ENCODE measurements at regions not wholly inside any gene's neighbourhood (a gene's known extent, or its start where the extent isn't known, plus 50 kb on each side); places are given as distances from the start of the nearest gene placed in this dataset.

DNA sequence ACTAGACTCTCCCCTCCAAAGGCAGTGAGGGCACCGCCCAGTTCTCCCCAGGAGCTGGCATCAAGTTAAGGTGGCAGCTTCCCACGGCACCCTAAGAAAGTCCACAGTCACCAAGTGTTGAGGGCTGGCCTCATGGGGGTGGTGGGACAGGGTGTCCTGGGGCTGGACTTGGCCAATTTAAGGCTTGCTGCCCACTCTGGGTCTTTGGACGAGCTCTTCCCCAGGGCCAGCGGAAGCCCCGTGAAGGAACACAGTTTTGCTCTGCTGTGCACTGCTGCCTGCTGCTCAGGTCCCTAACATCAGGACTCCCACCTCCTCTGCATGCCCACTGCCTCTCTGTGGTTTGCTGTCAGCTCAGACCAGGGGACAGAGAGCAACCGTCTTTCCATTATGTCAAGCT, 57.3 kb upstream of the TMEM72 start:
- Histone ChIP-seq H3K4me3 (replicated peaks in 1 of 4; ENCODE audit: control extremely low read depth in 1 of 4, insufficient read depth in 1 of 4, low read depth in 3 of 4, low read length in 4 of 4) (no peak overlapping the region), H4K20me1 (ENCODE audit: control insufficient read depth, extremely low read depth, insufficient read depth, low read length) (no peaks in the 10 kb centered on the region), H3K9me3 (ENCODE audit: control insufficient read depth, insufficient read depth, low read depth, low read length) (no peaks in the 10 kb centered on the region), H3K27ac (ENCODE audit: insufficient read depth, low read length) (no peak overlapping the region), H3K36me3 (ENCODE audit: control insufficient read depth, insufficient read depth, low read length) (no peaks in the 10 kb centered on the region), H3K9ac (ENCODE audit: insufficient read depth, low read length) (no peak overlapping the region), H3K27me3 (ENCODE audit: control insufficient read depth, insufficient read depth, low read length) (no peaks in the 10 kb centered on the region), H2AFZ (ENCODE audit: low read length) (no peak overlapping the region), H3K79me2 (ENCODE audit: control insufficient read depth, insufficient read depth, low read length) (no peaks in the 10 kb centered on the region), H3K4me1 (ENCODE audit: control insufficient read depth, extremely low read depth, insufficient read depth, low read length) (no peaks in the 10 kb centered on the region), H3K4me2 (ENCODE audit: extremely low read depth, insufficient read depth, low read length) (no peak overlapping the region)
- no peak for DNase-seq (ENCODE audit: low read depth in 2 of 2)
- TF ChIP-seq EZH2 (IDR thresholded peaks at IDR 0.05; ENCODE audit: low read length, missing control alignments) (no peak), CTCF (conservative IDR thresholded peaks at IDR 0.05 in 1 of 2, IDR thresholded peaks at IDR 0.05 in 1 of 2; ENCODE audit: low read depth in 1 of 2, low read length in 2 of 2) (no peak)

DNA sequence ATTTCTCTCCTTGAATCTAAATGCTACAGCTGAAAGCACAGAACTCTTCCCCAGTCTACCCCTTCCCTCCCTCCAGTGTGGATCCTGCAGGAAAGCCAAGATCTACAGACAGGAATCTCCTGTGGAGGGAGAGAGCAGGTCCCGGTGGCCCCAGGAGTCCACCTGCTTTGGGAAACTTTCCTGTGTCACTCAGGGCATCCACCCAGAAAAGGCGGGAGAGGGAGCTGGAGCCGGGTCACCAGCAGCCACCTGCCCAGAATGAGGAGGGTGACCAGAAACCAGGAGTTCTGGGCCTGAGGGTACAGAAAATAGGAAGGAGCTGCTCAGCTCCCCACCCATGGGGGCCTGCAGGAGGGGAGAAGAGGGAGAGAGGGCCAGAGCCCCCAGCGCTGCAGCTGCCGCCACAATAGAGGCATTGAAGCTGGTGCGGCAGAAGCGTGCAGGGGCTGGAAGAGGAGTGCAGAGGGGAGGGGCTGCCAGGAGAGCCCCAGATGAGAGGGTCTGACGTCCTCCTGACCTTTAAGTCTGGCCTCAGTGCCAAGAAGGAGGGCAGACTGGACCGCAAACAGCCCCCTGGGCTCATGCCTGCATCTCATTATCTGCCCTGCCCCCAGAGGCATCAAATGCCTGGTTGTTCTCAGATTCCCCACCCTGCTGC, 56.3 kb upstream of the TMEM72 start:
- Histone ChIP-seq H2AFZ (ENCODE audit: low read length) (no peak overlapping the region), H3K4me2 (ENCODE audit: extremely low read depth, insufficient read depth, low read length) (no peak overlapping the region), H3K9ac (ENCODE audit: insufficient read depth, low read length) (no peak overlapping the region), H3K4me3 (replicated peaks in 1 of 4; ENCODE audit: control extremely low read depth in 1 of 4, insufficient read depth in 1 of 4, low read depth in 3 of 4, low read length in 4 of 4) (no peak overlapping the region), H3K4me1 (ENCODE audit: control insufficient read depth, extremely low read depth, insufficient read depth, low read length) (no peaks in the 10 kb centered on the region), H4K20me1 (ENCODE audit: control insufficient read depth, extremely low read depth, insufficient read depth, low read length) (no peaks in the 10 kb centered on the region), H3K27ac (ENCODE audit: insufficient read depth, low read length) (no peak overlapping the region), H3K79me2 (ENCODE audit: control insufficient read depth, insufficient read depth, low read length) (no peaks in the 10 kb centered on the region), H3K27me3 (ENCODE audit: control insufficient read depth, insufficient read depth, low read length) (no peaks in the 10 kb centered on the region), H3K36me3 (ENCODE audit: control insufficient read depth, insufficient read depth, low read length) (no peaks in the 10 kb centered on the region), H3K9me3 (ENCODE audit: control insufficient read depth, insufficient read depth, low read depth, low read length) (no peaks in the 10 kb centered on the region)
- no peak for TF ChIP-seq CTCF (conservative IDR thresholded peaks at IDR 0.05 in 1 of 2, IDR thresholded peaks at IDR 0.05 in 1 of 2; ENCODE audit: low read depth in 1 of 2, low read length in 2 of 2)
- no peak for TF ChIP-seq EZH2 (IDR thresholded peaks at IDR 0.05; ENCODE audit: low read length, missing control alignments)
- DNase-seq (ENCODE audit: low read depth in 2 of 2): peak in 1 of 2 donors; percentile 49

DNA sequence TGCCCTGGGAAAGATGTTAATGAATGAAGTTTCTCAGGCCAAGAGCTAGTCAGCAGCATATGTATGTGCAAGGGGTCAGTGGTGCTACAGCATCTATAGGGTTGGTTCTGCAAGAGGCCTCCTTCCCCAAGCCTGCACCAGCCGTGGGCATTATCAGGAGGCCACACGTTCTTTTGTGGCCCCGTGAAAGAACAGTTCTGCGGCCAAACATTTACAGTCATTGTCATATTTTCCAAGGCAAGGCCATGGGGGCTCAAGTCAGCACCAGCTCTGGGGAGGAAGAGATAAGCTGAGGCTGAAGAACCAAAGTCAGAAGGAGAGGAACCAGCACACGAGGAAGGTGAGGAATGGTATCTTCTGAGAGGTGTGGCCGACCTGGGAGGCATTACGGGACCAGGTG, 54.4 kb upstream of the TMEM72 start:
- H3K9ac ChIP-seq (ENCODE audit: insufficient read depth, low read length): no peak overlapping the region
- H3K79me2 ChIP-seq (ENCODE audit: control insufficient read depth, insufficient read depth, low read length): no peaks in the 10 kb centered on the region
- H3K4me1 ChIP-seq (ENCODE audit: control insufficient read depth, extremely low read depth, insufficient read depth, low read length): peaks cover 5% of the 10 kb centered on the region
- H3K27me3 ChIP-seq (ENCODE audit: control insufficient read depth, insufficient read depth, low read length): no peaks in the 10 kb centered on the region
- no peak overlapping the region for H2AFZ ChIP-seq (ENCODE audit: low read length)
- H3K4me3 ChIP-seq (replicated peaks in 1 of 4; ENCODE audit: control extremely low read depth in 1 of 4, insufficient read depth in 1 of 4, low read depth in 3 of 4, low read length in 4 of 4): no peak overlapping the region
- no peak overlapping the region for H3K27ac ChIP-seq (ENCODE audit: insufficient read depth, low read length)
- no peaks in the 10 kb centered on the region for H3K9me3 ChIP-seq (ENCODE audit: control insufficient read depth, insufficient read depth, low read depth, low read length)
- no peak for TF ChIP-seq CTCF (conservative IDR thresholded peaks at IDR 0.05 in 1 of 2, IDR thresholded peaks at IDR 0.05 in 1 of 2; ENCODE audit: low read depth in 1 of 2, low read length in 2 of 2)
- TF ChIP-seq EZH2 (IDR thresholded peaks at IDR 0.05; ENCODE audit: low read length, missing control alignments): no peak
- no peak overlapping the region for H3K4me2 ChIP-seq (ENCODE audit: extremely low read depth, insufficient read depth, low read length)
- H3K36me3 ChIP-seq (ENCODE audit: control insufficient read depth, insufficient read depth, low read length): no peaks in the 10 kb centered on the region
- no peaks in the 10 kb centered on the region for H4K20me1 ChIP-seq (ENCODE audit: control insufficient read depth, extremely low read depth, insufficient read depth, low read length)
- DNase-seq (ENCODE audit: low read depth in 2 of 2): no peak
